ENCODE measurements at regions not wholly inside any gene's neighbourhood (a gene's known extent, or its start where the extent isn't known, plus 50 kb on each side); places are given as distances from the start of the nearest gene placed in this dataset.

GRCh38 chr9:87271696-87272477 lies 225.8 kb upstream of the DAPK1 start:
- Histone ChIP-seq H3K9me3 (ENCODE audit: control insufficient read depth, low read length) (no peaks in the 10 kb centered on the region), H3K27me3 (ENCODE audit: control insufficient read depth, insufficient read depth, low read length) (no peaks in the 10 kb centered on the region), H3K27ac (no peak overlapping the region), H3K36me3 (ENCODE audit: control insufficient read depth, insufficient read depth, low read length) (no peaks in the 10 kb centered on the region), H3K9ac (no peak overlapping the region), H3K4me2 (ENCODE audit: low read length) (no peak overlapping the region), H3K79me2 (no peaks in the 10 kb centered on the region), H3K4me1 (no peaks in the 10 kb centered on the region), H3K4me3 (ENCODE audit: low read depth, low read length) (no peak overlapping the region), H2AFZ (no peak overlapping the region)
- TF ChIP-seq CTCF (IDR thresholded peaks at IDR 0.05), result no peak

GRCh38 chr9:87275047-87275725 lies 222.5 kb upstream of the DAPK1 start:
- Histone ChIP-seq H3K9ac (no peak overlapping the region), H3K36me3 (ENCODE audit: control insufficient read depth, insufficient read depth, low read length) (no peaks in the 10 kb centered on the region), H3K4me3 (ENCODE audit: low read depth, low read length) (no peak overlapping the region), H3K4me1 (no peaks in the 10 kb centered on the region), H2AFZ (no peak overlapping the region), H3K9me3 (ENCODE audit: control insufficient read depth, low read length) (no peaks in the 10 kb centered on the region), H3K27ac (no peak overlapping the region), H3K27me3 (ENCODE audit: control insufficient read depth, insufficient read depth, low read length) (no peaks in the 10 kb centered on the region), H3K79me2 (no peaks in the 10 kb centered on the region), H3K4me2 (ENCODE audit: low read length) (no peak overlapping the region)
- no peak for TF ChIP-seq CTCF (IDR thresholded peaks at IDR 0.05)

- no peaks in the 10 kb centered on the region for H3K9me3 ChIP-seq (ENCODE audit: control insufficient read depth, low read length)
- no peak overlapping the region for H2AFZ ChIP-seq
- H3K36me3 ChIP-seq (ENCODE audit: control insufficient read depth, insufficient read depth, low read length), result no peaks in the 10 kb centered on the region
- no peak for TF ChIP-seq CTCF (IDR thresholded peaks at IDR 0.05)
- H3K27ac ChIP-seq, result no peak overlapping the region
- no peak overlapping the region for H3K4me2 ChIP-seq (ENCODE audit: low read length)
- H3K79me2 ChIP-seq, result no peaks in the 10 kb centered on the region
- H3K4me3 ChIP-seq (ENCODE audit: low read depth, low read length), result no peak overlapping the region
- H3K4me1 ChIP-seq, result no peaks in the 10 kb centered on the region
- no peak overlapping the region for H3K9ac ChIP-seq
- H3K27me3 ChIP-seq (ENCODE audit: control insufficient read depth, insufficient read depth, low read length), result no peaks in the 10 kb centered on the region
These were observed 221.3 kb upstream of the DAPK1 start for GRCh38 chr9:87276327-87276841.

GRCh38 chr9:87276851-87277261 lies 220.8 kb upstream of the DAPK1 start:
- Histone ChIP-seq H3K9ac (no peak overlapping the region), H3K9me3 (ENCODE audit: control insufficient read depth, low read length) (no peaks in the 10 kb centered on the region), H3K4me3 (ENCODE audit: low read depth, low read length) (no peak overlapping the region), H3K4me1 (no peaks in the 10 kb centered on the region), H3K36me3 (ENCODE audit: control insufficient read depth, insufficient read depth, low read length) (no peaks in the 10 kb centered on the region), H3K27me3 (ENCODE audit: control insufficient read depth, insufficient read depth, low read length) (no peaks in the 10 kb centered on the region), H3K79me2 (no peaks in the 10 kb centered on the region), H3K4me2 (ENCODE audit: low read length) (no peak overlapping the region), H2AFZ (no peak overlapping the region), H3K27ac (no peak overlapping the region)
- TF ChIP-seq CTCF (IDR thresholded peaks at IDR 0.05), result no peak
